DND-41 (cell line): ENCODE measurements at regions not wholly inside any gene's neighbourhood (a gene's known extent, or its start where the extent isn't known, plus 50 kb on each side); places are given as distances from the start of the nearest gene placed in this dataset.

Source experiments
- ATAC-seq: fragments of 200-7000 bp; cut with Tn5 transposase; 3 replicates; pipeline ENCODE4 v1.9.1; 2021; ENCODE audit warnings: low read depth; ENCODE audit not compliant: insufficient read depth
- DNase-seq: peaks from one replicate; pipeline ENCODE4 v3.0.0-alpha.2; 2020
- H2AFZ ChIP-seq: 2 replicates; pipeline ENCODE4 v1.6.0; 2012; ENCODE audit warnings: low read depth, low read length
- H3K27ac ChIP-seq: 2 replicates; pipeline ENCODE4 v1.5.1; 2012; ENCODE audit warnings: low read length, inconsistent platforms
- H3K27me3 ChIP-seq: fragments of 200-600 bp; sonication (generic); 2 replicates; pipeline ENCODE4 v1.6.0; 2012; ENCODE audit warnings: low read length, mild to moderate bottlenecking, inconsistent platforms; ENCODE audit not compliant: insufficient read depth, poor library complexity
- H3K36me3 ChIP-seq: 2 replicates; pipeline ENCODE4 v1.5.1; 2012; ENCODE audit warnings: low read length, inconsistent platforms; ENCODE audit not compliant: insufficient read depth
- H3K4me1 ChIP-seq: 2 replicates; pipeline ENCODE4 v1.5.1; 2012; ENCODE audit warnings: mild to moderate bottlenecking, low read length; ENCODE audit not compliant: insufficient read depth
- H3K4me2 ChIP-seq: 2 replicates; pipeline ENCODE4 v1.6.0; 2012; ENCODE audit warnings: mild to moderate bottlenecking, moderate library complexity, low read length, inconsistent platforms; ENCODE audit not compliant: insufficient read depth
- H3K4me3 ChIP-seq, 2 experiments: fragments of 200-600 bp in 1 of 2; shearing (Covaris generic) in 1 of 2; 2 replicates each; pipeline ENCODE4 v1.5.1; 2012 to 2016; ENCODE audit warnings: inconsistent platforms in 2 of 2, low read length in 2 of 2, mild to moderate bottlenecking in 2 of 2, low read depth in 1 of 2, moderate library complexity in 1 of 2
- H3K79me2 ChIP-seq: 2 replicates; pipeline ENCODE4 v1.6.0; 2012; ENCODE audit warnings: low read length, inconsistent platforms; ENCODE audit not compliant: insufficient read depth
- H3K9ac ChIP-seq: 2 replicates; pipeline ENCODE4 v1.6.0; 2012; ENCODE audit warnings: low read depth, mild to moderate bottlenecking, inconsistent platforms, low read length, moderate library complexity
- H3K9me3 ChIP-seq: 2 replicates; pipeline ENCODE4 v1.5.1; 2012; ENCODE audit warnings: low read length, moderate library complexity, mild to moderate bottlenecking, inconsistent platforms; ENCODE audit not compliant: insufficient read depth, severe bottlenecking
- H4K20me1 ChIP-seq: 2 replicates; pipeline ENCODE4 v1.6.0; 2012; ENCODE audit warnings: low read length; ENCODE audit not compliant: insufficient read depth
- EZH2 ChIP-seq: IDR thresholded peaks from 3 replicates; pipeline ENCODE4 v1.6.1; 2012; ENCODE audit warnings: borderline replicate concordance, low read depth, mild to moderate bottlenecking, moderate library complexity, low read length, inconsistent platforms; ENCODE audit not compliant: severe bottlenecking
- TF ChIP-seq, protein P1 (sequence below): IDR thresholded peaks from 2 replicates; pipeline ENCODE4 v1.5.1; 2012; ENCODE audit warnings: borderline replicate concordance, low read length, moderate library complexity, mild to moderate bottlenecking; ENCODE audit not compliant: poor library complexity, severe bottlenecking; ENCODE audit errors: extremely low read depth

DNA sequence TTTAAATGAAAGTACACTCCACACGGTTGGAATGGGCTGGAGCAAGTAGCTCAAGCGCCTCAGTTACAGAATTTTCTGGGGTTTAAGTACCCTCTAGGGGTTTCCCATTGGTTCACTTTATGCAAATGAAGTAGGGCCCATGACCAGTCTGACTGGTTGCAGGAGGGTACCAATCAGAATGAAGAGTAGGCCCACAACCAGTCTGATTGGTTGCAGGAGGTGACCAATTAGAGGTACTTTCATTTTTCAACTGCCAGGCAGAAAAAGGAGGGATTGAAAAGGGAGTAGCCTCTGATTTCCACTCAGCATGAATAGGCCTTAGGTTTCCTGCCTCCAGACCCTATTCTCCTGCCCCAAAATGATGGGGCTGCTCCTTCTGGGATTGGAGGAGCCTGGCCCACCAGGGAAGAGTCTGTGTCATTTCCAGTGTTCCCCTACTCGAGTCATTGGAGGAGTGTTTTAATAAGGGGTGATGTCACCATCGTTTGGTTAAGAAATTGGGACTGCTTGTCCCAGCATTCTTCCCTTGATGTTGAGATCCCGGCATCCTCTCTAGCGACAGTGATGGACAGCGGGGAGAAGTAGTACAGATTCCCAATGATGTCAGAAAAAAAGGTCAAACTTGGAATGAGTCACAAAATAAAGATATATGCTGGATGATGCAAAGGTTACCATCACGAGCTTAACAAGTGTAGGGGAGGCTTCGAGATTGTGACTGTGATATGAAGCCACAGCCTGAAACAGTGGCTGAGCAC is 210.4 kb downstream of the SH3BP4 start:
- Histone ChIP-seq H3K27ac (no peak overlapping the region), H3K36me3 (no peaks in the 10 kb centered on the region), H3K9ac (no peak overlapping the region), H3K79me2 (no peaks in the 10 kb centered on the region), H3K27me3 (peaks cover 7% of the 10 kb centered on the region), H4K20me1 (no peaks in the 10 kb centered on the region), H3K4me2 (no peak overlapping the region), H2AFZ (no peak overlapping the region), H3K9me3 (no peaks in the 10 kb centered on the region), H3K4me1 (no peaks in the 10 kb centered on the region), H3K4me3 (no peak overlapping the region)
- DNase-seq (no peak), ATAC-seq (peak; percentile 44; the same call in 1 of the 3 replicates)
- TF ChIP-seq EZH2 = no peak
- TF ChIP-seq, protein P1, sequence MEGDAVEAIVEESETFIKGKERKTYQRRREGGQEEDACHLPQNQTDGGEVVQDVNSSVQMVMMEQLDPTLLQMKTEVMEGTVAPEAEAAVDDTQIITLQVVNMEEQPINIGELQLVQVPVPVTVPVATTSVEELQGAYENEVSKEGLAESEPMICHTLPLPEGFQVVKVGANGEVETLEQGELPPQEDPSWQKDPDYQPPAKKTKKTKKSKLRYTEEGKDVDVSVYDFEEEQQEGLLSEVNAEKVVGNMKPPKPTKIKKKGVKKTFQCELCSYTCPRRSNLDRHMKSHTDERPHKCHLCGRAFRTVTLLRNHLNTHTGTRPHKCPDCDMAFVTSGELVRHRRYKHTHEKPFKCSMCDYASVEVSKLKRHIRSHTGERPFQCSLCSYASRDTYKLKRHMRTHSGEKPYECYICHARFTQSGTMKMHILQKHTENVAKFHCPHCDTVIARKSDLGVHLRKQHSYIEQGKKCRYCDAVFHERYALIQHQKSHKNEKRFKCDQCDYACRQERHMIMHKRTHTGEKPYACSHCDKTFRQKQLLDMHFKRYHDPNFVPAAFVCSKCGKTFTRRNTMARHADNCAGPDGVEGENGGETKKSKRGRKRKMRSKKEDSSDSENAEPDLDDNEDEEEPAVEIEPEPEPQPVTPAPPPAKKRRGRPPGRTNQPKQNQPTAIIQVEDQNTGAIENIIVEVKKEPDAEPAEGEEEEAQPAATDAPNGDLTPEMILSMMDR = no peak

DNA sequence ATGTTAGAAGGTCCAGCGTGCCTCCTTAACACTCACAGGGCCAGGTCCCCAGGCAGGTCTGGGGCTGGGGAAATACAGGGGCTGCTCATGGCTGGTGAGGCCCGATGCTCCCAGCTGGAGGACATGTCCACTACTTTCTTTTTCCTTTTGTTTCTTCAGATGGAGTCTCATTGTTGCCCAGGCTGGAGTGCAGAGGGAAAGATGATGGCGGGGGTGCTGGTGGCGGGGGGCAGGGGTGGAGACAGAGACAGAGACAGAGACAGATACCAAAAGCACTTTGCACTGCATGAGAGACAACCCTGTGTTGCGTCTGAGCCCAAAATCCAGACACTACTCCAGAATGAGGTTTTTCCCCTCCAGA is 211.0 kb downstream of the SH3BP4 start:
- no peaks in the 10 kb centered on the region for H3K9me3 ChIP-seq
- H3K36me3 ChIP-seq = no peaks in the 10 kb centered on the region
- no peak overlapping the region for H3K4me2 ChIP-seq
- DNase-seq (no peak), ATAC-seq (no peak)
- no peak overlapping the region for H3K27ac ChIP-seq
- H3K4me3 ChIP-seq = no peak overlapping the region
- peaks cover 7% of the 10 kb centered on the region for H3K27me3 ChIP-seq
- H3K4me1 ChIP-seq = no peaks in the 10 kb centered on the region
- no peak overlapping the region for H2AFZ ChIP-seq
- H4K20me1 ChIP-seq = no peaks in the 10 kb centered on the region
- TF ChIP-seq, protein P1 = no peak
- no peak for TF ChIP-seq EZH2
- H3K9ac ChIP-seq = no peak overlapping the region
- H3K79me2 ChIP-seq = no peaks in the 10 kb centered on the region

DNA sequence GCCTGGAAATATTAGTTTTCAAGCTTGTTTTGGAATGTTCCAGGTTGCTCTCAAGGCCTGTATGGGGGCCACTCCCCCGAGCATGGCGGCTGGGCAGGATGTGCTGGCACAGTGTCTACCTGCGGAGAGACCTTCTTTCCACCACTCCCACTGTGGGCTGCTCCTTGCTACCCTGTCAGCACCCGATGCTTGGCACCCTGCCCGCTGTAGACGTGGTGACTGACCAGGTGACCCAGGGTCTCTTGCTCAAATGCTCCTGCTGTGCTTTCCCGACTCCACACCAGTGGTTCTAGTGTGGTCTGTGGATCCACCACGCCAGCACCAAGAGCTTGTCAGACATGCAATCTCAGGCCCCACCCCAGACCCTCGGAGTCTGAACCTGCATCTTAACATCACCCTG is 213.3 kb downstream of the SH3BP4 start:
- no peak for TF ChIP-seq EZH2
- TF ChIP-seq, protein P1 = no peak
- Histone ChIP-seq H3K4me2 (no peak overlapping the region), H3K9ac (no peak overlapping the region), H3K27me3 (peaks cover 7% of the 10 kb centered on the region), H3K27ac (no peak overlapping the region), H3K79me2 (no peaks in the 10 kb centered on the region), H4K20me1 (no peaks in the 10 kb centered on the region), H3K4me1 (no peaks in the 10 kb centered on the region), H3K9me3 (no peaks in the 10 kb centered on the region), H2AFZ (no peak overlapping the region), H3K4me3 (no peak overlapping the region), H3K36me3 (no peaks in the 10 kb centered on the region)
- ATAC-seq (no peak), DNase-seq (no peak)
